ENCODE measurements at regions not wholly inside any gene's neighbourhood (a gene's known extent, or its start where the extent isn't known, plus 50 kb on each side); places are given as distances from the start of the nearest gene placed in this dataset.

GRCh38 chr17:73877962-73878361 lies 233.7 kb upstream of the SDK2 start (continued):
- no peak for TF ChIP-seq EZH2 (IDR thresholded peaks at IDR 0.05)
- no peak for TF ChIP-seq EZH2phosphoT487 (IDR thresholded peaks at IDR 0.05; ENCODE audit: borderline replicate concordance)
- TF ChIP-seq SIN3A (IDR thresholded peaks at IDR 0.05; ENCODE audit: low read depth) = no peak
- no peak for TF ChIP-seq CBX3 (IDR thresholded peaks at IDR 0.05; ENCODE audit: low read depth)
- TF ChIP-seq CEBPB (IDR thresholded peaks at IDR 0.05; ENCODE audit: low read depth) = no peak
- TF ChIP-seq, protein P1, sequence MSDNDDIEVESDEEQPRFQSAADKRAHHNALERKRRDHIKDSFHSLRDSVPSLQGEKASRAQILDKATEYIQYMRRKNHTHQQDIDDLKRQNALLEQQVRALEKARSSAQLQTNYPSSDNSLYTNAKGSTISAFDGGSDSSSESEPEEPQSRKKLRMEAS (IDR thresholded peaks at IDR 0.05) = no peak
- TF ChIP-seq YY1 (IDR thresholded peaks at IDR 0.05; ENCODE audit: extremely low read depth, insufficient replicate concordance, low read depth, low read length) = no peak
- no peak for TF ChIP-seq ZNF274 (IDR thresholded peaks at IDR 0.05; ENCODE audit: low read depth, low read length)
- no peak for TF ChIP-seq ELF1 (IDR thresholded peaks at IDR 0.05; ENCODE audit: borderline replicate concordance, low read depth)

GRCh38 chr17:73878923-73879322 lies 234.7 kb upstream of the SDK2 start:
- Histone ChIP-seq H3K9me2 (ENCODE audit: insufficient read depth) (no peaks in the 10 kb centered on the region), H3K4me3 (replicated peaks in 1 of 2; ENCODE audit: low read depth in 1 of 2, low read length in 2 of 2) (no peak overlapping the region), H3K9me3 (ENCODE audit: control insufficient read depth in 1 of 2, insufficient read depth in 1 of 2, low read depth in 1 of 2, low read length in 2 of 2) (no peaks in the 10 kb centered on the region), H3K4me2 (ENCODE audit: low read length) (no peak overlapping the region), H3K4me1 (ENCODE audit: control insufficient read depth in 1 of 2, insufficient read depth in 2 of 2, low read length in 2 of 2) (no peaks in the 10 kb centered on the region), H3K27me3 (ENCODE audit: insufficient read depth, low read length) (peaks cover 21% of the 10 kb centered on the region), H2AFZ (ENCODE audit: low read depth, low read length, poor library complexity, severe bottlenecking) (no peak overlapping the region), H3K9ac (ENCODE audit: low read length) (no peak overlapping the region), H3K79me2 (ENCODE audit: insufficient read depth, low read length) (no peaks in the 10 kb centered on the region), H3K36me3 (ENCODE audit: control insufficient read depth in 1 of 2, insufficient read depth in 2 of 2, low read length in 2 of 2) (no peaks in the 10 kb centered on the region), H4K20me1 (ENCODE audit: insufficient read depth) (no peaks in the 10 kb centered on the region), H3K27ac (ENCODE audit: low read depth, low read length) (no peak overlapping the region)
- TF ChIP-seq, protein P2, sequence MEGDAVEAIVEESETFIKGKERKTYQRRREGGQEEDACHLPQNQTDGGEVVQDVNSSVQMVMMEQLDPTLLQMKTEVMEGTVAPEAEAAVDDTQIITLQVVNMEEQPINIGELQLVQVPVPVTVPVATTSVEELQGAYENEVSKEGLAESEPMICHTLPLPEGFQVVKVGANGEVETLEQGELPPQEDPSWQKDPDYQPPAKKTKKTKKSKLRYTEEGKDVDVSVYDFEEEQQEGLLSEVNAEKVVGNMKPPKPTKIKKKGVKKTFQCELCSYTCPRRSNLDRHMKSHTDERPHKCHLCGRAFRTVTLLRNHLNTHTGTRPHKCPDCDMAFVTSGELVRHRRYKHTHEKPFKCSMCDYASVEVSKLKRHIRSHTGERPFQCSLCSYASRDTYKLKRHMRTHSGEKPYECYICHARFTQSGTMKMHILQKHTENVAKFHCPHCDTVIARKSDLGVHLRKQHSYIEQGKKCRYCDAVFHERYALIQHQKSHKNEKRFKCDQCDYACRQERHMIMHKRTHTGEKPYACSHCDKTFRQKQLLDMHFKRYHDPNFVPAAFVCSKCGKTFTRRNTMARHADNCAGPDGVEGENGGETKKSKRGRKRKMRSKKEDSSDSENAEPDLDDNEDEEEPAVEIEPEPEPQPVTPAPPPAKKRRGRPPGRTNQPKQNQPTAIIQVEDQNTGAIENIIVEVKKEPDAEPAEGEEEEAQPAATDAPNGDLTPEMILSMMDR (IDR thresholded peaks at IDR 0.05 in 2 of 3, conservative IDR thresholded peaks at IDR 0.05 in 1 of 3; ENCODE audit: borderline replicate concordance in 1 of 3, insufficient read depth in 1 of 3, low read depth in 2 of 3, low read length in 2 of 3) = no peak
- TF ChIP-seq ZNF274 (IDR thresholded peaks at IDR 0.05; ENCODE audit: low read depth, low read length) (no peak), EZH2phosphoT487 (IDR thresholded peaks at IDR 0.05; ENCODE audit: borderline replicate concordance) (no peak), ATF3 (IDR thresholded peaks at IDR 0.05) (no peak), EZH2 (IDR thresholded peaks at IDR 0.05) (no peak), EGR1 (IDR thresholded peaks at IDR 0.05; ENCODE audit: low read depth) (no peak), SP1 (IDR thresholded peaks at IDR 0.05; ENCODE audit: low read depth) (no peak), SIN3A (IDR thresholded peaks at IDR 0.05; ENCODE audit: low read depth) (no peak), JUND (IDR thresholded peaks at IDR 0.05) (no peak), POLR2A (IDR thresholded peaks at IDR 0.05; ENCODE audit: borderline replicate concordance, extremely low read depth, insufficient read depth, insufficient read length) (no peak), ZBTB33 (IDR thresholded peaks at IDR 0.05; ENCODE audit: extremely low read depth, insufficient replicate concordance, low read length) (no peak), RAD21 (IDR thresholded peaks at IDR 0.05; ENCODE audit: low read depth) (no peak), CBX3 (IDR thresholded peaks at IDR 0.05; ENCODE audit: low read depth) (no peak)
- TF ChIP-seq, protein P3, sequence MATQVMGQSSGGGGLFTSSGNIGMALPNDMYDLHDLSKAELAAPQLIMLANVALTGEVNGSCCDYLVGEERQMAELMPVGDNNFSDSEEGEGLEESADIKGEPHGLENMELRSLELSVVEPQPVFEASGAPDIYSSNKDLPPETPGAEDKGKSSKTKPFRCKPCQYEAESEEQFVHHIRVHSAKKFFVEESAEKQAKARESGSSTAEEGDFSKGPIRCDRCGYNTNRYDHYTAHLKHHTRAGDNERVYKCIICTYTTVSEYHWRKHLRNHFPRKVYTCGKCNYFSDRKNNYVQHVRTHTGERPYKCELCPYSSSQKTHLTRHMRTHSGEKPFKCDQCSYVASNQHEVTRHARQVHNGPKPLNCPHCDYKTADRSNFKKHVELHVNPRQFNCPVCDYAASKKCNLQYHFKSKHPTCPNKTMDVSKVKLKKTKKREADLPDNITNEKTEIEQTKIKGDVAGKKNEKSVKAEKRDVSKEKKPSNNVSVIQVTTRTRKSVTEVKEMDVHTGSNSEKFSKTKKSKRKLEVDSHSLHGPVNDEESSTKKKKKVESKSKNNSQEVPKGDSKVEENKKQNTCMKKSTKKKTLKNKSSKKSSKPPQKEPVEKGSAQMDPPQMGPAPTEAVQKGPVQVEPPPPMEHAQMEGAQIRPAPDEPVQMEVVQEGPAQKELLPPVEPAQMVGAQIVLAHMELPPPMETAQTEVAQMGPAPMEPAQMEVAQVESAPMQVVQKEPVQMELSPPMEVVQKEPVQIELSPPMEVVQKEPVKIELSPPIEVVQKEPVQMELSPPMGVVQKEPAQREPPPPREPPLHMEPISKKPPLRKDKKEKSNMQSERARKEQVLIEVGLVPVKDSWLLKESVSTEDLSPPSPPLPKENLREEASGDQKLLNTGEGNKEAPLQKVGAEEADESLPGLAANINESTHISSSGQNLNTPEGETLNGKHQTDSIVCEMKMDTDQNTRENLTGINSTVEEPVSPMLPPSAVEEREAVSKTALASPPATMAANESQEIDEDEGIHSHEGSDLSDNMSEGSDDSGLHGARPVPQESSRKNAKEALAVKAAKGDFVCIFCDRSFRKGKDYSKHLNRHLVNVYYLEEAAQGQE (IDR thresholded peaks at IDR 0.05; ENCODE audit: low read depth) = no peak
- intact Hi-C loops (cut with micrococcal nuclease) = no loop called here
- ATAC-seq (no peak), DNase-seq (ENCODE audit: low read depth, low spot score) (no peak)
- BruUV-seq (replicated peaks) = no TSS peak
- ChIA-PET RAD21 (ENCODE audit: low non-redundant PET in 1 of 2, low total read pairs in 2 of 2, uncharacterized antibody in 2 of 2, unreplicated experiment in 2 of 2) (no interaction called here), CTCF (no interaction called here), POLR2A (no interaction called here)

All from HCT116 (cell line).